GM18873 (cell line): ENCODE measurements at regions not wholly inside any gene's neighbourhood (a gene's known extent, or its start where the extent isn't known, plus 50 kb on each side); places are given as distances from the start of the nearest gene placed in this dataset.
"Not testable (repeated sequence)": the region's sequence is repeated elsewhere in the genome, so short reads cannot be mapped to it uniquely, and the experiment has no call there.

Source experiments
- ATAC-seq: cut with Tn5 transposase; IDR thresholded peaks from one replicate; pipeline ENCODE4 v1.9.1; 2021; ENCODE audit warnings: mild to moderate bottlenecking, moderate library complexity, moderate number of reproducible peaks; ENCODE audit not compliant: unreplicated experiment, low FRiP score

GRCh38 chr6:79810871-79811270 lies 136.5 kb downstream of the ELOVL4 start:
- no peak for ATAC-seq

- ATAC-seq: no peak
Observed at GRCh38 chr6:79810185-79810705, 137.1 kb downstream of the ELOVL4 start.

GRCh38 chr6:79808921-79809320 lies 138.4 kb downstream of the ELOVL4 start:
- ATAC-seq: no peak

- not testable (repeated sequence) for ATAC-seq
Observed at GRCh38 chr6:79806661-79807060, 140.7 kb downstream of the ELOVL4 start.

GRCh38 chr6:79804732-79805131 lies 142.6 kb downstream of the ELOVL4 start:
- ATAC-seq: no peak

GRCh38 chr6:79803917-79804316 lies 143.4 kb downstream of the ELOVL4 start:
- no peak for ATAC-seq

- ATAC-seq: no peak
Observed at GRCh38 chr6:79802657-79803300, 144.6 kb downstream of the ELOVL4 start.

- no peak for ATAC-seq
Observed at GRCh38 chr6:79801362-79801761, 146.0 kb downstream of the ELOVL4 start.

GRCh38 chr6:79798841-79799240 lies 148.5 kb downstream of the ELOVL4 start:
- no peak for ATAC-seq

GRCh38 chr6:79797912-79798311 lies 149.4 kb downstream of the ELOVL4 start:
- ATAC-seq: no peak

- no peak for ATAC-seq
Observed at GRCh38 chr6:79797163-79797764, 150.1 kb downstream of the ELOVL4 start.

- no peak for ATAC-seq
Observed at GRCh38 chr6:79796197-79796596, 151.2 kb downstream of the ELOVL4 start.

- no peak for ATAC-seq
Observed at GRCh38 chr6:79789896-79790295, 157.5 kb downstream of the ELOVL4 start.

- ATAC-seq: no peak
Observed at GRCh38 chr6:79788756-79789155, 157.6 kb downstream of the SH3BGRL2 start.

GRCh38 chr6:79787626-79788025 lies 156.5 kb downstream of the SH3BGRL2 start:
- no peak for ATAC-seq

GRCh38 chr6:79784395-79784753 lies 153.2 kb downstream of the SH3BGRL2 start:
- ATAC-seq: no peak

GRCh38 chr6:79783670-79784394 lies 152.7 kb downstream of the SH3BGRL2 start:
- no peak for ATAC-seq

GRCh38 chr6:79782792-79783580 lies 151.9 kb downstream of the SH3BGRL2 start:
- ATAC-seq: no peak

- no peak for ATAC-seq
Observed at GRCh38 chr6:79781916-79782315, 150.8 kb downstream of the SH3BGRL2 start.

GRCh38 chr6:79780881-79781280 lies 149.8 kb downstream of the SH3BGRL2 start:
- no peak for ATAC-seq

- ATAC-seq: no peak
Observed at GRCh38 chr6:79778816-79779215, 147.7 kb downstream of the SH3BGRL2 start.
